DND-41 (cell line): ENCODE measurements at regions not wholly inside any gene's neighbourhood (a gene's known extent, or its start where the extent isn't known, plus 50 kb on each side); places are given as distances from the start of the nearest gene placed in this dataset.

Experiments used
- ATAC-seq: fragments of 200-7000 bp; cut with Tn5 transposase; 3 replicates; pipeline ENCODE4 v1.9.1; 2021; ENCODE audit warnings: low read depth; ENCODE audit not compliant: insufficient read depth
- DNase-seq: peaks from one replicate; pipeline ENCODE4 v3.0.0-alpha.2; 2020
- H2AFZ ChIP-seq: 2 replicates; pipeline ENCODE4 v1.6.0; 2012; ENCODE audit warnings: low read depth, low read length
- H3K27ac ChIP-seq: 2 replicates; pipeline ENCODE4 v1.5.1; 2012; ENCODE audit warnings: low read length, inconsistent platforms
- H3K27me3 ChIP-seq: fragments of 200-600 bp; sonication (generic); 2 replicates; pipeline ENCODE4 v1.6.0; 2012; ENCODE audit warnings: low read length, mild to moderate bottlenecking, inconsistent platforms; ENCODE audit not compliant: insufficient read depth, poor library complexity
- H3K36me3 ChIP-seq: 2 replicates; pipeline ENCODE4 v1.5.1; 2012; ENCODE audit warnings: low read length, inconsistent platforms; ENCODE audit not compliant: insufficient read depth
- H3K4me1 ChIP-seq: 2 replicates; pipeline ENCODE4 v1.5.1; 2012; ENCODE audit warnings: mild to moderate bottlenecking, low read length; ENCODE audit not compliant: insufficient read depth
- H3K4me2 ChIP-seq: 2 replicates; pipeline ENCODE4 v1.6.0; 2012; ENCODE audit warnings: mild to moderate bottlenecking, moderate library complexity, low read length, inconsistent platforms; ENCODE audit not compliant: insufficient read depth
- H3K4me3 ChIP-seq, 2 experiments: fragments of 200-600 bp in 1 of 2; shearing (Covaris generic) in 1 of 2; 2 replicates each; pipeline ENCODE4 v1.5.1; 2012 to 2016; ENCODE audit warnings: inconsistent platforms in 2 of 2, low read length in 2 of 2, mild to moderate bottlenecking in 2 of 2, low read depth in 1 of 2, moderate library complexity in 1 of 2
- H3K79me2 ChIP-seq: 2 replicates; pipeline ENCODE4 v1.6.0; 2012; ENCODE audit warnings: low read length, inconsistent platforms; ENCODE audit not compliant: insufficient read depth
- H3K9ac ChIP-seq: 2 replicates; pipeline ENCODE4 v1.6.0; 2012; ENCODE audit warnings: low read depth, mild to moderate bottlenecking, inconsistent platforms, low read length, moderate library complexity
- H3K9me3 ChIP-seq: 2 replicates; pipeline ENCODE4 v1.5.1; 2012; ENCODE audit warnings: low read length, moderate library complexity, mild to moderate bottlenecking, inconsistent platforms; ENCODE audit not compliant: insufficient read depth, severe bottlenecking
- H4K20me1 ChIP-seq: 2 replicates; pipeline ENCODE4 v1.6.0; 2012; ENCODE audit warnings: low read length; ENCODE audit not compliant: insufficient read depth
- CTCF ChIP-seq: IDR thresholded peaks from 2 replicates; pipeline ENCODE4 v1.5.1; 2012; ENCODE audit warnings: borderline replicate concordance, low read length, moderate library complexity, mild to moderate bottlenecking; ENCODE audit not compliant: poor library complexity, severe bottlenecking; ENCODE audit errors: extremely low read depth
- EZH2 ChIP-seq: IDR thresholded peaks from 3 replicates; pipeline ENCODE4 v1.6.1; 2012; ENCODE audit warnings: borderline replicate concordance, low read depth, mild to moderate bottlenecking, moderate library complexity, low read length, inconsistent platforms; ENCODE audit not compliant: severe bottlenecking

GRCh38 chr10:6909905-6910560 lies 330.0 kb upstream of the PRKCQ start:
- no peak for DNase-seq
- H3K27me3 ChIP-seq: no peaks in the 10 kb centered on the region
- H3K36me3 ChIP-seq: no peaks in the 10 kb centered on the region
- H2AFZ ChIP-seq: no peak overlapping the region
- no peak for TF ChIP-seq EZH2
- no peak for TF ChIP-seq CTCF
- no peak overlapping the region for H3K9ac ChIP-seq
- no peaks in the 10 kb centered on the region for H3K4me1 ChIP-seq
- H4K20me1 ChIP-seq: no peaks in the 10 kb centered on the region
- H3K9me3 ChIP-seq: peaks cover 5% of the 10 kb centered on the region
- ATAC-seq: no peak
- no peak overlapping the region for H3K4me2 ChIP-seq
- H3K79me2 ChIP-seq: no peaks in the 10 kb centered on the region
- H3K4me3 ChIP-seq: no peak overlapping the region
- H3K27ac ChIP-seq: no peak overlapping the region

GRCh38 chr10:6907877-6908530 lies 327.9 kb upstream of the PRKCQ start:
- H3K79me2 ChIP-seq: no peaks in the 10 kb centered on the region
- no peaks in the 10 kb centered on the region for H3K36me3 ChIP-seq
- no peaks in the 10 kb centered on the region for H4K20me1 ChIP-seq
- no peak overlapping the region for H2AFZ ChIP-seq
- DNase-seq: no peak
- no peak overlapping the region for H3K4me2 ChIP-seq
- ATAC-seq: no peak
- no peaks in the 10 kb centered on the region for H3K27me3 ChIP-seq
- TF ChIP-seq CTCF (no peak), EZH2 (no peak)
- H3K9me3 ChIP-seq: peaks cover 5% of the 10 kb centered on the region
- H3K4me1 ChIP-seq: no peaks in the 10 kb centered on the region
- no peak overlapping the region for H3K4me3 ChIP-seq
- no peak overlapping the region for H3K27ac ChIP-seq
- no peak overlapping the region for H3K9ac ChIP-seq

GRCh38 chr10:6894405-6894804 lies 314.3 kb upstream of the PRKCQ start:
- H3K27ac ChIP-seq: no peak overlapping the region
- H2AFZ ChIP-seq: no peak overlapping the region
- no peaks in the 10 kb centered on the region for H3K36me3 ChIP-seq
- no peak overlapping the region for H3K4me2 ChIP-seq
- H3K79me2 ChIP-seq: no peaks in the 10 kb centered on the region
- TF ChIP-seq CTCF (no peak), EZH2 (no peak)
- no peaks in the 10 kb centered on the region for H3K27me3 ChIP-seq
- no peaks in the 10 kb centered on the region for H3K9me3 ChIP-seq
- H3K4me1 ChIP-seq: no peaks in the 10 kb centered on the region
- H3K4me3 ChIP-seq: no peak overlapping the region
- no peaks in the 10 kb centered on the region for H4K20me1 ChIP-seq
- DNase-seq (no peak), ATAC-seq (no peak)
- H3K9ac ChIP-seq: no peak overlapping the region
